ENCODE measurements at regions not wholly inside any gene's neighbourhood (a gene's known extent, or its start where the extent isn't known, plus 50 kb on each side); places are given as distances from the start of the nearest gene placed in this dataset.
A peak's percentile ranks its signal among the peaks of the same experiment; 100 is the strongest.

DNA sequence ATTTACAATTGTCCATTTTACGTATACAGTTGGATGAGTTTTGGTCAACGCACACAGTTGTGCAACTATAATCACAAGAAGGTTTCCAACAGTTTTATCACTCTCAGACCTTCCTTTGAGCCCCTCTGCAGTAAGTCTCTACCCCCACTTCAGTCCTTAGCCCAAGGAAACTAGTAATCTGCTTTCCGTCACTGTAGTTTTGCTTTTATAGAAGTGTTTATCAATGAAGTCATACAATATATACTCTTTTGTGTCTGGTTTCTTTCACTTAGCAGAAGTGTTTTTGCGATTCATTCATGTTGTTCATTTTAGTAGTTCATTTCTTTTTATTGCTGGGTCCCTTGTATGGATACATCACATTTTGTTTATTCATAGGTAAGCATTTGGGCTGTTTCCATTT lies 92.9 kb upstream of the PIP4K2A start:
- H3K36me3 ChIP-seq (ENCODE audit: low read depth), result no peaks in the 10 kb centered on the region
- H3K27ac ChIP-seq, result no peak overlapping the region
- no peak for DNase-seq
- no peak overlapping the region for H2AFZ ChIP-seq
- no peaks in the 10 kb centered on the region for H3K79me2 ChIP-seq (ENCODE audit: low read depth)
- no peak overlapping the region for H3K4me3 ChIP-seq
- BruUV-seq (replicated peaks), result no TSS peak
- no peak for TF ChIP-seq EZH2 (IDR thresholded peaks at IDR 0.05; ENCODE audit: low read depth)
- TF ChIP-seq, protein P1, sequence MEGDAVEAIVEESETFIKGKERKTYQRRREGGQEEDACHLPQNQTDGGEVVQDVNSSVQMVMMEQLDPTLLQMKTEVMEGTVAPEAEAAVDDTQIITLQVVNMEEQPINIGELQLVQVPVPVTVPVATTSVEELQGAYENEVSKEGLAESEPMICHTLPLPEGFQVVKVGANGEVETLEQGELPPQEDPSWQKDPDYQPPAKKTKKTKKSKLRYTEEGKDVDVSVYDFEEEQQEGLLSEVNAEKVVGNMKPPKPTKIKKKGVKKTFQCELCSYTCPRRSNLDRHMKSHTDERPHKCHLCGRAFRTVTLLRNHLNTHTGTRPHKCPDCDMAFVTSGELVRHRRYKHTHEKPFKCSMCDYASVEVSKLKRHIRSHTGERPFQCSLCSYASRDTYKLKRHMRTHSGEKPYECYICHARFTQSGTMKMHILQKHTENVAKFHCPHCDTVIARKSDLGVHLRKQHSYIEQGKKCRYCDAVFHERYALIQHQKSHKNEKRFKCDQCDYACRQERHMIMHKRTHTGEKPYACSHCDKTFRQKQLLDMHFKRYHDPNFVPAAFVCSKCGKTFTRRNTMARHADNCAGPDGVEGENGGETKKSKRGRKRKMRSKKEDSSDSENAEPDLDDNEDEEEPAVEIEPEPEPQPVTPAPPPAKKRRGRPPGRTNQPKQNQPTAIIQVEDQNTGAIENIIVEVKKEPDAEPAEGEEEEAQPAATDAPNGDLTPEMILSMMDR (conservative IDR thresholded peaks at IDR 0.05), result no peak
- intact Hi-C loops (cut with micrococcal nuclease; ENCODE audit: unreplicated experiment), result no loop called here
- H3F3A ChIP-seq (ENCODE audit: insufficient read depth, low read depth), result peaks cover 4% of the 10 kb centered on the region; the same call in 1 of the 2 replicates
- no peaks in the 10 kb centered on the region for H4K20me1 ChIP-seq (ENCODE audit: insufficient read depth)
- POLR2A ChIA-PET (ENCODE audit: unreplicated experiment), result interaction anchor here (0.7 kb wide), 1 partner anchor 9 kb away, joined by 5 read pairs; no protein-coding TSS in a partner anchor
- no peak overlapping the region for H3K4me2 ChIP-seq
- CTCF ChIA-PET, result no interaction called here
- H3K27me3 ChIP-seq (ENCODE audit: insufficient read depth, low read depth), result no peaks in the 10 kb centered on the region
- H3K9me2 ChIP-seq (ENCODE audit: insufficient read depth), result no peaks in the 10 kb centered on the region; the same call in 1 of the 2 replicates
- H3K4me1 ChIP-seq (replicated peaks; ENCODE audit: insufficient read depth), result peaks cover 16% of the 10 kb centered on the region; the same call in 1 of the 2 replicates
- no peaks in the 10 kb centered on the region for H3K9me3 ChIP-seq (ENCODE audit: insufficient read depth, low read depth)

DNA sequence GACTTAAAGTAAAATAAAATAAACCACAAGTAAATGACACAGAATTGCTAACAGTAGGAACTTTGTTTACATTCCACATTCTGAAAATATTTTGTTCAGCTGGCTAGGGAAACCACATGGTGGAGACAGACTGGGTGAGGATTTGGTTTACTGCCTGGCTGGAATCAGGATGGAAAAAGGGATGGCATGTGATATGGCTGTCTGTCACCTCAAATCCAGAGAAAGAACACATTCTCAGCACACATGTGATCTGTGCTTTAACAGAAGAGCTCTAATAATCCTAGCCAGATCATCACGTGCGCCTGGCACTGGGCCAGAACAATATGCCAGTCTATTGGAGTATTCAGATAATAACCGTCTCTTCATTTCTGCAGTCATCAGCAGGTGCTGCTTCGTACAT lies 90.9 kb upstream of the PIP4K2A start:
- intact Hi-C loops (cut with micrococcal nuclease; ENCODE audit: unreplicated experiment), result no loop called here
- H3K4me3 ChIP-seq, result no peak overlapping the region
- ChIA-PET POLR2A (ENCODE audit: unreplicated experiment) (no interaction called here), CTCF (no interaction called here)
- TF ChIP-seq, protein P1 (conservative IDR thresholded peaks at IDR 0.05), result no peak
- TF ChIP-seq EZH2 (IDR thresholded peaks at IDR 0.05; ENCODE audit: low read depth), result no peak
- H3K4me1 ChIP-seq (replicated peaks; ENCODE audit: insufficient read depth), result peaks cover 16% of the 10 kb centered on the region; the same call in 1 of the 2 replicates
- H2AFZ ChIP-seq, result no peak overlapping the region
- H3K4me2 ChIP-seq, result no peak overlapping the region
- peaks cover 4% of the 10 kb centered on the region; the same call in 1 of the 2 replicates for H3F3A ChIP-seq (ENCODE audit: insufficient read depth, low read depth)
- H3K27ac ChIP-seq, result no peak overlapping the region
- no peaks in the 10 kb centered on the region for H3K36me3 ChIP-seq (ENCODE audit: low read depth)
- H3K9me2 ChIP-seq (ENCODE audit: insufficient read depth), result no peaks in the 10 kb centered on the region; the same call in 1 of the 2 replicates
- no peak for DNase-seq
- H3K79me2 ChIP-seq (ENCODE audit: low read depth), result no peaks in the 10 kb centered on the region
- BruUV-seq (replicated peaks), result no TSS peak
- no peaks in the 10 kb centered on the region for H4K20me1 ChIP-seq (ENCODE audit: insufficient read depth)
- H3K9me3 ChIP-seq (ENCODE audit: insufficient read depth, low read depth), result no peaks in the 10 kb centered on the region
- H3K27me3 ChIP-seq (ENCODE audit: insufficient read depth, low read depth), result no peaks in the 10 kb centered on the region

DNA sequence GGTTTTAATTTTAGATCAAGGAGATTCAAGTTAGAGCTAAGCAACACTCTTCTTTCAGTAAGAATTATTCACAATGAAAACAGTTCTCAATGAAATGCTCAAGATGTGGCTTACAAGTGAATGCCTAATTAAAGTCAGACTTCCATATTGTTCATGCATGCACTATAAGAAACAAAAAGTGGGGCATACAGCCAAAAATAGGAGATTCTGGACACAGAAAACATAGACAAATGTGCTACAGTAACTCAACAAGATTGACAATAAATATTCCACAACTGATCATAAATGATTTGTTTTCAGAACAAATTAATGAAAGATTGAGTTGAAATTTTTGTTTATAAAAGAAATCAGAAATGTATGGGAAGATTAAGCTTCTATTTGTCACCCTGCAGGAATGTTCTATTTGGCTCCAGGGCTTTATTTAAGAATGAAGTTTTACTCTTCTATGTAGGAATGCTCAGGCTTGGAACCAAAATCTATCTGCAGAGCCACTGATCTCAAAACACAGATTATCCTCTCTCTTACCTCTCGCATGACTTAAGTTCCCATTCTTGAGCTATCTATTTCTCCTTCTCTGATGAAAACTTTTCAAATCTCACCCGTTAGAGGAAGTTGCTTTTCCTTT lies 89.0 kb upstream of the PIP4K2A start:
- BruUV-seq (replicated peaks), result no TSS peak
- no peak overlapping the region for H2AFZ ChIP-seq
- no peaks in the 10 kb centered on the region for H3K9me3 ChIP-seq (ENCODE audit: insufficient read depth, low read depth)
- TF ChIP-seq, protein P1 (conservative IDR thresholded peaks at IDR 0.05), result no peak
- no peak for TF ChIP-seq EZH2 (IDR thresholded peaks at IDR 0.05; ENCODE audit: low read depth)
- no peak overlapping the region for H3K27ac ChIP-seq
- peaks cover 16% of the 10 kb centered on the region; the same call in 1 of the 2 replicates for H3K4me1 ChIP-seq (replicated peaks; ENCODE audit: insufficient read depth)
- no peaks in the 10 kb centered on the region for H3K79me2 ChIP-seq (ENCODE audit: low read depth)
- ChIA-PET POLR2A (ENCODE audit: unreplicated experiment) (interaction anchor here (0.6 kb wide), 1 partner anchor 26 kb away, joined by 3 read pairs; no protein-coding TSS in a partner anchor), CTCF (interaction anchor here (0.5 to 0.9 kb wide), 3 partner anchors 218 to 700 kb away, joined by 3 to 4 read pairs (median 3); partner anchors contain the start of gene COMMD3)
- H3K27me3 ChIP-seq (ENCODE audit: insufficient read depth, low read depth), result no peaks in the 10 kb centered on the region
- no peaks in the 10 kb centered on the region for H3K36me3 ChIP-seq (ENCODE audit: low read depth)
- H3K4me3 ChIP-seq, result no peak overlapping the region
- H3K9me2 ChIP-seq (ENCODE audit: insufficient read depth), result no peaks in the 10 kb centered on the region; the same call in 1 of the 2 replicates
- peaks cover 4% of the 10 kb centered on the region; the same call in 1 of the 2 replicates for H3F3A ChIP-seq (ENCODE audit: insufficient read depth, low read depth)
- H3K4me2 ChIP-seq, result no peak overlapping the region
- DNase-seq, result peak in 1 of 2 experiments; percentile 51
- H4K20me1 ChIP-seq (ENCODE audit: insufficient read depth), result no peaks in the 10 kb centered on the region
- intact Hi-C loops (cut with micrococcal nuclease; ENCODE audit: unreplicated experiment), result no loop called here

Measured in PC-9 (cell line).